Loucy (cell line): ENCODE measurements at regions not wholly inside any gene's neighbourhood (a gene's known extent, or its start where the extent isn't known, plus 50 kb on each side); places are given as distances from the start of the nearest gene placed in this dataset.

Experiments used
- H2AFZ ChIP-seq: fragments of 200-600 bp; sonication (generic); 2 replicates; pipeline ENCODE4 v1.6.0; 2016; ENCODE audit warnings: antibody characterized with exemption, mild to moderate bottlenecking, low read length, moderate library complexity
- H3F3A ChIP-seq: fragments of 200-600 bp; 2 replicates; pipeline ENCODE4 v1.6.0; 2016; ENCODE audit warnings: antibody characterized with exemption, low read depth, mild to moderate bottlenecking
- H3K27me3 ChIP-seq: fragments of 200-600 bp; sonication (generic); 2 replicates; pipeline ENCODE4 v1.6.1; 2014; ENCODE audit warnings: low read length, mild to moderate bottlenecking; ENCODE audit not compliant: insufficient read depth, poor library complexity, severe bottlenecking
- H3K36me3 ChIP-seq: fragments of 200-600 bp; sonication (generic); 2 replicates; pipeline ENCODE4 v1.6.1; 2016; ENCODE audit warnings: low read length; ENCODE audit not compliant: insufficient read depth
- H3K4me1 ChIP-seq: fragments of 200-600 bp; sonication (generic); 2 replicates; pipeline ENCODE4 v1.5.1; 2014; ENCODE audit warnings: low read length, mild to moderate bottlenecking; ENCODE audit not compliant: insufficient read depth, poor library complexity, severe bottlenecking
- H3K4me2 ChIP-seq: fragments of 200-600 bp; sonication (generic); 2 replicates; pipeline ENCODE4 v1.6.0; 2014; ENCODE audit warnings: antibody characterized with exemption, low read length, low read depth, mild to moderate bottlenecking; ENCODE audit not compliant: poor library complexity, severe bottlenecking
- H3K4me3 ChIP-seq: fragments of 200-600 bp; sonication (generic); 2 replicates; pipeline ENCODE4 v1.5.1; 2014; ENCODE audit warnings: low read length, mild to moderate bottlenecking, mixed read lengths; ENCODE audit not compliant: poor library complexity, severe bottlenecking
- H3K79me2 ChIP-seq: fragments of 200-600 bp; sonication (generic); 2 replicates; pipeline ENCODE4 v1.6.1; 2014; ENCODE audit warnings: low read length; ENCODE audit not compliant: insufficient read depth
- H3K9ac ChIP-seq: fragments of 200-600 bp; sonication (generic); 2 replicates; pipeline ENCODE4 v1.6.0; 2014; ENCODE audit warnings: mild to moderate bottlenecking, low read depth, low read length, moderate library complexity; ENCODE audit not compliant: poor library complexity, severe bottlenecking
- H3K9me2 ChIP-seq: fragments of 200-600 bp; sonication (generic); replicated peaks from 2 replicates; pipeline ENCODE4 v1.6.1; 2016; ENCODE audit warnings: low read depth, low read length, mixed read lengths
- H3K9me3 ChIP-seq: fragments of 200-600 bp; sonication (generic); 2 replicates; pipeline ENCODE4 v1.6.1; 2014; ENCODE audit warnings: mild to moderate bottlenecking, antibody characterized with exemption, low read length, low read depth; ENCODE audit not compliant: insufficient read depth
- H4K20me1 ChIP-seq: fragments of 200-600 bp; sonication (generic); 2 replicates; pipeline ENCODE4 v1.6.0; 2014; ENCODE audit warnings: antibody characterized with exemption, low read length, mild to moderate bottlenecking; ENCODE audit not compliant: insufficient read depth, poor library complexity, severe bottlenecking
- CTCF ChIP-seq: fragments of 200-600 bp; sonication (generic); conservative IDR thresholded peaks from 2 replicates; pipeline ENCODE4 v1.5.1; 2014; ENCODE audit warnings: mild to moderate bottlenecking, antibody characterized with exemption, low read length
- EZH2phosphoT487 ChIP-seq: fragments of 200-600 bp; IDR thresholded peaks from 2 replicates; pipeline ENCODE4 v1.6.1; 2018; ENCODE audit warnings: antibody characterized with exemption, mild to moderate bottlenecking, moderate library complexity, borderline replicate concordance

- Histone ChIP-seq H3K4me3 (no peak overlapping the region), H3K36me3 (no peaks in the 10 kb centered on the region), H3K9me3 (no peaks in the 10 kb centered on the region), H3K27me3 (no peaks in the 10 kb centered on the region), H3K4me1 (peaks cover 21% of the 10 kb centered on the region), H3F3A (no peaks in the 10 kb centered on the region), H3K4me2 (no peak overlapping the region), H4K20me1 (no peaks in the 10 kb centered on the region), H3K79me2 (no peaks in the 10 kb centered on the region), H2AFZ (no peak overlapping the region), H3K9ac (no peak overlapping the region), H3K9me2 (no peaks in the 10 kb centered on the region)
- no peak for TF ChIP-seq EZH2phosphoT487
- TF ChIP-seq CTCF = no peak
These were observed 192.2 kb upstream of the HS6ST1 start for GRCh38 chr2:128510701-128511397.

GRCh38 chr2:128511731-128512378 is 193.2 kb upstream of the HS6ST1 start:
- Histone ChIP-seq H3K4me3 (no peak overlapping the region), H3K36me3 (no peaks in the 10 kb centered on the region), H3K4me2 (no peak overlapping the region), H4K20me1 (no peaks in the 10 kb centered on the region), H3K4me1 (peaks cover 11% of the 10 kb centered on the region), H3F3A (no peaks in the 10 kb centered on the region), H3K79me2 (no peaks in the 10 kb centered on the region), H3K9me2 (no peaks in the 10 kb centered on the region), H3K9ac (no peak overlapping the region), H3K27me3 (no peaks in the 10 kb centered on the region), H2AFZ (no peak overlapping the region), H3K9me3 (no peaks in the 10 kb centered on the region)
- no peak for TF ChIP-seq CTCF
- TF ChIP-seq EZH2phosphoT487 = no peak

GRCh38 chr2:128512379-128513115 is 193.9 kb upstream of the HS6ST1 start:
- no peaks in the 10 kb centered on the region for H3K9me2 ChIP-seq
- TF ChIP-seq EZH2phosphoT487 (no peak), CTCF (no peak)

More at GRCh38 chr2:128512379-128513115, 193.9 kb upstream of the HS6ST1 start:
- H3K27me3 ChIP-seq = no peaks in the 10 kb centered on the region
- H4K20me1 ChIP-seq = no peaks in the 10 kb centered on the region
- no peaks in the 10 kb centered on the region for H3K9me3 ChIP-seq
- H3K79me2 ChIP-seq = no peaks in the 10 kb centered on the region
- peaks cover 8% of the 10 kb centered on the region for H3K4me1 ChIP-seq
- H2AFZ ChIP-seq = no peak overlapping the region
- H3K4me3 ChIP-seq = no peak overlapping the region
- H3K4me2 ChIP-seq = no peak overlapping the region
- no peak overlapping the region for H3K9ac ChIP-seq
- H3F3A ChIP-seq = no peaks in the 10 kb centered on the region
- H3K36me3 ChIP-seq = no peaks in the 10 kb centered on the region
